ENCODE measurements at regions not wholly inside any gene's neighbourhood (a gene's known extent, or its start where the extent isn't known, plus 50 kb on each side); places are given as distances from the start of the nearest gene placed in this dataset.

DNA sequence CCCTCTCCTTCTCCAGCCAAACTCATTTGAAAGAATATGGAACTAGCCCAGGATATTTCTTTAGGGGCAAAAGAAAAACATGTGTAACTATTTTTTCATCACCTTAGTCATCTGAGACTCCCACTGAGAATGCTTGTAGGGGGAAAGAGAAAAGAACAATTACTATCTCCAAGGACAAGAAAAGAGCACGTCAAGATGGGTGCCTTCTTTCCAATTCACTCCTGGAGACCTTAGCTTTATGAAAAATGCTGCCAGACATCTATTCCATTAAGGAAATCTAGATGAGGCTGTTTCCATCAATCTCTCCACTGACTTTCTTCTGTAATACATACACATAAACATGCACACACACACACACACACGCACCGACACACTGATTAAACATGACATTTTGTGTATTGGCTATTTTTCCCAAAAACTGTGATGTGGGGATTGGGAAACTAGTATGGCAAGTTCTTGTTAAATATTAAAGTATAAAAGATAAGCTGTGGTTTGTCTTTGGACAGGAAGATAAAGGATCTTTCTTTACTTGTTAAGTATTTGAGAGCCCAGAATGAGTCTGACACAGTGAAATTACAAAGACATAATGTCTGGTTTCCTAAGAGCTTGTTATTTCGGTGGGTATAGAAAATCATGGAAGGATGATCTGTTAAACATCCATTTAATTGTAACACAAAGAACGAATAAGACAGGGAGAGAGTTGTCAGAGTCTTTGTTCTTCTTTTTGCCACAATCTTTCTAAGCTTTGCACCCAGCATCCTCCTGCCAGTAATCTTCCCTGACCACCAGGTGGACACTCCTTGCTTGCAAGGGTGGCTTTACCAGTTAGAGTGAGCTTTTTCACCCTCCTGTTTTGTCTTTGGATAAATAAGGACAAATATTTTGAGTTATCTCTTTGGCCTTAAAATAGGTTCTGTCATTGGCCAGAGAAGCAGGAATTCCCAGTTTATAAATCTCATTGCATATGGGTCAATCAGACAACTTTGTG is 177.3 kb upstream of the TMEM72 start:
- Mint-ChIP-seq H3K4me3 (ENCODE audit: unreplicated experiment) (no peak overlapping the region), H3K36me3 (ENCODE audit: low read depth, unreplicated experiment) (no peaks in the 10 kb centered on the region), H3K4me1 (ENCODE audit: unreplicated experiment) (no peaks in the 10 kb centered on the region), H3K9me3 (ENCODE audit: unreplicated experiment) (no peaks in the 10 kb centered on the region), H3K27ac (ENCODE audit: unreplicated experiment) (no peak overlapping the region), H3K27me3 (ENCODE audit: unreplicated experiment) (no peaks in the 10 kb centered on the region)
- DNase-seq (ENCODE audit: low spot score): no peak
- TF ChIP-seq, protein P1, sequence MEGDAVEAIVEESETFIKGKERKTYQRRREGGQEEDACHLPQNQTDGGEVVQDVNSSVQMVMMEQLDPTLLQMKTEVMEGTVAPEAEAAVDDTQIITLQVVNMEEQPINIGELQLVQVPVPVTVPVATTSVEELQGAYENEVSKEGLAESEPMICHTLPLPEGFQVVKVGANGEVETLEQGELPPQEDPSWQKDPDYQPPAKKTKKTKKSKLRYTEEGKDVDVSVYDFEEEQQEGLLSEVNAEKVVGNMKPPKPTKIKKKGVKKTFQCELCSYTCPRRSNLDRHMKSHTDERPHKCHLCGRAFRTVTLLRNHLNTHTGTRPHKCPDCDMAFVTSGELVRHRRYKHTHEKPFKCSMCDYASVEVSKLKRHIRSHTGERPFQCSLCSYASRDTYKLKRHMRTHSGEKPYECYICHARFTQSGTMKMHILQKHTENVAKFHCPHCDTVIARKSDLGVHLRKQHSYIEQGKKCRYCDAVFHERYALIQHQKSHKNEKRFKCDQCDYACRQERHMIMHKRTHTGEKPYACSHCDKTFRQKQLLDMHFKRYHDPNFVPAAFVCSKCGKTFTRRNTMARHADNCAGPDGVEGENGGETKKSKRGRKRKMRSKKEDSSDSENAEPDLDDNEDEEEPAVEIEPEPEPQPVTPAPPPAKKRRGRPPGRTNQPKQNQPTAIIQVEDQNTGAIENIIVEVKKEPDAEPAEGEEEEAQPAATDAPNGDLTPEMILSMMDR (IDR thresholded peaks at IDR 0.05; ENCODE audit: unreplicated experiment): no peak

DNA sequence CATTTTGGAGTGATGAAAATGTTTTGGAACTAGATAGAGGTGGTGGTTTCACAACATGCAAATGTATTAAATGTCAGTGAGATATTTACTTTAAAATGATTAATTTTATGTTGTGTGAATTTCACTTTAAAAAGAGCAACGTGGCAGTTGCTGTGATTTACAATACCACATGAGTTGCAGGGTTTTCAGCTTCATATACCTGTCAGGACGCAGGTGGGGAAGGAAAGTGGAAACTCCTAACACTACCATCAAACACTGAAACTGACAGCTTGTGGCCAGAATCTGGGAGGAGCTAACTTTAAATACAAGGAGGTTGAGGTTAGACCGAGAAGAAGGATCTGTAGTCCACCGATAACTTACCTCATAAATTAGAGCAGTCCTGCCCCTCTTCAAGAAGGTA is 168.9 kb upstream of the TMEM72 start:
- no peaks in the 10 kb centered on the region for H3K9me3 Mint-ChIP-seq (ENCODE audit: unreplicated experiment)
- H3K27ac Mint-ChIP-seq (ENCODE audit: unreplicated experiment): no peak overlapping the region
- no peaks in the 10 kb centered on the region for H3K36me3 Mint-ChIP-seq (ENCODE audit: low read depth, unreplicated experiment)
- no peaks in the 10 kb centered on the region for H3K4me1 Mint-ChIP-seq (ENCODE audit: unreplicated experiment)
- DNase-seq (ENCODE audit: low spot score): no peak
- TF ChIP-seq, protein P1 (IDR thresholded peaks at IDR 0.05; ENCODE audit: unreplicated experiment): no peak
- no peak overlapping the region for H3K4me3 Mint-ChIP-seq (ENCODE audit: unreplicated experiment)
- H3K27me3 Mint-ChIP-seq (ENCODE audit: unreplicated experiment): no peaks in the 10 kb centered on the region

DNA sequence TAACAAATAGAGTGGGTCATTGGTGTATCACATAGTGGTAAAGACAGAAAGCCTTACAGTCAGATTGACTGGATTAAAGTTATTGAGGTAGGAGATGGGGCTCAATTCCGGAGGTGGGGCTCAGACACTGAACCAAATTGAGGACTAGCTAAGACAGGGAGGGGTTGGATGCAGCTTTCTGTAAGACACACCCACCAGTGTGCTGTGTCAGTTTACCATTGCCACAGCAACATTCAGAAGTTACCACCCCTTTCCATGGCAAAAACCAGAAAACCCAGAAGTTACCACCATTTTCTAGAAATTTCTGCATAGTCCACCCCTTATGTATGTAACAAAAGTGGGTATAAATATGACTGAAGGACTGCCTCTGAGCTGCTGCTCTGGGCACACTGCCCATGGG is 167.6 kb upstream of the TMEM72 start:
- TF ChIP-seq, protein P1 (IDR thresholded peaks at IDR 0.05; ENCODE audit: unreplicated experiment): no peak
- no peaks in the 10 kb centered on the region for H3K27me3 Mint-ChIP-seq (ENCODE audit: unreplicated experiment)
- DNase-seq (ENCODE audit: low spot score): no peak
- no peak overlapping the region for H3K4me3 Mint-ChIP-seq (ENCODE audit: unreplicated experiment)
- H3K4me1 Mint-ChIP-seq (ENCODE audit: unreplicated experiment): no peaks in the 10 kb centered on the region
- H3K9me3 Mint-ChIP-seq (ENCODE audit: unreplicated experiment): no peaks in the 10 kb centered on the region
- no peak overlapping the region for H3K27ac Mint-ChIP-seq (ENCODE audit: unreplicated experiment)
- H3K36me3 Mint-ChIP-seq (ENCODE audit: low read depth, unreplicated experiment): no peaks in the 10 kb centered on the region

DNA sequence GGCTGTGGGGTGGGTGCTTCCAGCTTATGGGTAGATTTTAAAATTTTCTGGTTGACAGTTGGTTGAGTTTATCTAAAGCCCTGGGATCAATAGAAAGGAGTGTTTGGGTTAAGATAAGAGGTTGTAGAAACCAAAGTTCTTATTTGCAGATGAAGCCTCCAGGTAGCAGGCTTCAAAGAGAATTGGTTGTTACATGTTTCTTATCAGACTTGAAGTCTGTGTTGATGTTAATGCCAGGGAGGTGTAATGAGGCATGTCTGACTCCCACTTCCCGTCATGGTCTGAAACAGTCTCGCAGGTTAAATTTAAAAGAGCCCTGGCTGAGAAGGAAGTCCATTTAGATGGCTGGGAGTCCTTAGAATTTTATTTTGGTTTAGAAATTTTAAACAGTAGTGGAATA is 165.2 kb upstream of the TMEM72 start:
- Mint-ChIP-seq H3K27me3 (ENCODE audit: unreplicated experiment) (no peaks in the 10 kb centered on the region), H3K27ac (ENCODE audit: unreplicated experiment) (no peak overlapping the region), H3K4me3 (ENCODE audit: unreplicated experiment) (no peak overlapping the region), H3K4me1 (ENCODE audit: unreplicated experiment) (no peaks in the 10 kb centered on the region), H3K36me3 (ENCODE audit: low read depth, unreplicated experiment) (no peaks in the 10 kb centered on the region), H3K9me3 (ENCODE audit: unreplicated experiment) (no peaks in the 10 kb centered on the region)
- TF ChIP-seq, protein P1 (IDR thresholded peaks at IDR 0.05; ENCODE audit: unreplicated experiment): no peak
- DNase-seq (ENCODE audit: low spot score): no peak

DNA sequence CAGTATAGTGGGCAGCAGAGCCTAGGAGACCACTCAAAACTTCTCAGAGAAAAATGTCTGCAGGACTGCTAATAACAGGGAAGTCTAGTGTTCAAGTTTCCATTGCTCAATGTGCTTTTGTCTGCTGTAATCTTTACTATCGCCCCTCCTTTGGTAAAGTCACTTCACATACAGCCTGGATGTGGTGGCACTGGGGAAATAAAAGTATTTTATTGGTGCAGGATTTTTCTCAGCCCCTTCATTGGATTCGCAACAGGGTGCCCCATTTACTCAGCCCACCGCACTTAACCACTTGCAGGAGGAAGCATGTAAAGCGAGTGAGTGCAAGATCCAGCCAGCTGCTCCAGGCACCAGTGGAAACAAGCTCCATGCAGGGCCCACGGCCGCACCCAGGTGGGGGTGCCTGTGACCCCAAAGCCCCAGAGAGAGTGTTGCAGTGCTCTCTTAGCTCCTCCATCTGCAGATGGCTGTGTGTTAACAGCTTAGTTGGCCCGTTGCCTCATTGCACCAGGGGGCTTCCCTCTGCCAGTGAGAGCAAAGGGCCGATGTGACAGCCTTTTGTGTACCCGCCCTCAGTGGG is 163.5 kb upstream of the TMEM72 start:
- H3K27ac Mint-ChIP-seq (ENCODE audit: unreplicated experiment): no peak overlapping the region
- TF ChIP-seq, protein P1 (IDR thresholded peaks at IDR 0.05; ENCODE audit: unreplicated experiment): no peak
- no peaks in the 10 kb centered on the region for H3K4me1 Mint-ChIP-seq (ENCODE audit: unreplicated experiment)
- H3K27me3 Mint-ChIP-seq (ENCODE audit: unreplicated experiment): no peaks in the 10 kb centered on the region
- no peaks in the 10 kb centered on the region for H3K36me3 Mint-ChIP-seq (ENCODE audit: low read depth, unreplicated experiment)
- DNase-seq (ENCODE audit: low spot score): no peak
- no peaks in the 10 kb centered on the region for H3K9me3 Mint-ChIP-seq (ENCODE audit: unreplicated experiment)
- H3K4me3 Mint-ChIP-seq (ENCODE audit: unreplicated experiment): no peak overlapping the region
